Caki2 (cell line): ENCODE measurements at regions not wholly inside any gene's neighbourhood (a gene's known extent, or its start where the extent isn't known, plus 50 kb on each side); places are given as distances from the start of the nearest gene placed in this dataset.
A peak's percentile ranks its signal among the peaks of the same experiment; 100 is the strongest.
"Not testable (repeated sequence)": the region's sequence is repeated elsewhere in the genome, so short reads cannot be mapped to it uniquely, and the experiment has no call there.

Experiments
- DNase-seq: peaks from one replicate; pipeline ENCODE4 v3.0.0-alpha.2; 2015; ENCODE audit warnings: low read depth
- in situ Hi-C: cut with HindIII; loops from 2 replicates; pipeline ENCODE4 v1.10.0; 2016; ENCODE audit warnings: low sequenced_read_pairs, low pct_unique_long_range_greater_than_20kb, mixed read lengths

DNA sequence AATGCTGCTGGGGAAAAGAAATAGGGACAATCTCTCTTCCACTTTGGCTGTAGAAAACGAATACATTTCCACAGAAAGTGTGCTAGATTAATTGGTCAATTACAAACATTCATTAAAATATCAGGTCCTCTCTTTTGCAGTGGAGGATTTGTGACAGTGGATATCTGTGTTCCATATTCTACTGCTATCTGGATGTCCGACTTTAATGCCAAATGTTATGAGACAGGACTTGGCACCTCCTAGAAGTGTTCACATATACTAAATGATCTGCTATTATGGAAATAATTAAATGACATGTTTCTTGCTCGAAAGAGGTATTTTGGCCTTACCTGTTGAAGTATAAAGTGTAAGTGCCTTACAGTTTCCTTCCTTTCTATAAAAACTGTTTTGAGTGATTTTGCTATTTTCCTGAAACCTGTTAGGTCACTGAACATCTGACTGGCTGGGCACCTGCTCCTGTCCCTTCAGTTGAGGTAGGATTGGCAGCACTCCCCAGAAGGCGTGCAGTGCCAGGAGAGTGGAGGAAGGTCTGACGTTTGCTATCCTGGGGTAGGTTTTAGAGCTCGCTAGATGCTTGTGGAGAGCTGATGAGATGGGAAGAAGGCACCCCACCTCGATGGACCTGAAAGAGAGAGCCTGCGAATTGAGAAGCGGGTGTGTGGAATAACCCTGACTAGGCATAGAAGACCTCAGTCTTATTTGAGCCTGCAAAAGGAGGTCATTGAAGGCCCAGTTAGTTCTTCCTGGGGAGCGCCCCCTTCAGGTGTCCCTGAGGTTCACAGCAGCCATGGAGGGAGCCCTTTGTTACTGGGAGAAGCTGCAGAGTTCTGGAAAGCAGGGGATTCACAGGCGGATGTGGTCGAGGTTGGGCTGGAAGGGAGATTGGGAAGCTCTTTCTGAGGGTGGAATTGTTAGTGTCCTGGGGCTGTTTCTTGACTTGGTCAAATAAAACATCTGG, 159.4 kb upstream of the ZNF267 start:
- in situ Hi-C loops, result no loop called here
- DNase-seq, result peak; percentile 22

DNA sequence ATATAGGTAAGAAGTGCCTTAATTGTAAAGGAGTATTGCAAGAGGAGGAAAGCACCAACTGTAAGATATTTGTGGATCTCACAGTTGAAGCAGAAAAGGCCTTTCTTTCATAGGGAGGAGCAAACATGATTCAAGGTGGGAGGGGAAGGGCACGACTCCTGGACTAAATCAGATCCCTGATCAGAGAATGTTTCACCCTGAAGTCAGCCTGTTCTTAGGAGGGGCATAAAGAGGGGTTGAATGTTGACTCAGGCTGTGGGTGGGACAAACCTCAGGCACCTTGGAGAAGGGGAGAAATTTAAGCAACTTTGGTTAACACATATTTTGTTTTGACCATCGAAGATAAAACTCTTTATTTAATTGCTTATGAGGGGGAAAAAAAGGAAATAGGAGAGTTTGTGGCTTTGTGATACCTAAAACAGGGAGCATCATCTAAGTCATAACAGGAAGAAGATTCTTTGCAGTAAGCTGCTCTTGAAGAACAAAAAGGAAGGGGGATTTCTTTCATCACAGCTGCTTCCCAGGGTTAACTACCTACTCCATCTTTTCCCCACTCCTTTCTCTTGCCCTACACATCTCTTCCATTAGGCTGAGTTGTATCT, 158.6 kb upstream of the ZNF267 start:
- in situ Hi-C loops, result no loop called here
- DNase-seq, result no peak

DNA sequence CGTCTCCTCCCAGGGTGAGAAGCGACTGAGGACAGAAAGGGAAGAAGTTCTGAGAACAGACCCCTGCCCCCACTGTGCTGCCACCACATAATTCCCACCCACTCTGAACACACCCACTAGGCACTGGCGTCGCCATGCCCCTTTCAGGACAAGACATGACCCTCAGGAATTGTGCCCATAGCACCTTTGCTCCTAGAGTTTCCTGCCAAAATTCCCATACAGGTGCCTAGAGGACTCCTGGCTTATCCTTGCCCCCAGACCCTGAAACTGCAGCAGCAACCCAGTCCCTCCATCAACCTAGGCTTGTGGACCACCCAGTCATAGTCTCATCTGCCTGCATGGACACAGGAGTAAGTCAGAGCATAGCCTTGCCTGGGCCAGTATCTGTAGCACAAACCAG, 157.7 kb upstream of the ZNF267 start:
- in situ Hi-C loops, result no loop called here
- no peak for DNase-seq

DNA sequence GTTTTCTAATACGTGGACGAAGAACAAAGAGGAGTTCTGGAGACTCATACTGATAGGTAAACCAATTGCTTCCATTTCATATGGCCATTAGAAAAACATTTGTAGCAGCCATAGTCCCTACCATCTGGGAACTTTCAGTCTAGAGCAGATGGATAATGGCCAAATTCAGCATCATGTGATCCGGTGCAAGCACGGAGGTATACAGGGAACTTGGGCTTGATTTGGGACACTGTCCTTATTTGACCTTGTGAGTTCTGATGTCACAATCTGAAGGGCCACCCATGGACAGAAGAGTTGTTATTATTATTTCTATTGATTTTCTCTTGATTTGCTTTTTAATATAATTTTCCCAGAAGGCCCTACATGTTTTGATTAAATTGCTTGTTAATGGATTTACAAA, 154.6 kb upstream of the ZNF267 start:
- in situ Hi-C loops, result no loop called here
- DNase-seq, result no peak

DNA sequence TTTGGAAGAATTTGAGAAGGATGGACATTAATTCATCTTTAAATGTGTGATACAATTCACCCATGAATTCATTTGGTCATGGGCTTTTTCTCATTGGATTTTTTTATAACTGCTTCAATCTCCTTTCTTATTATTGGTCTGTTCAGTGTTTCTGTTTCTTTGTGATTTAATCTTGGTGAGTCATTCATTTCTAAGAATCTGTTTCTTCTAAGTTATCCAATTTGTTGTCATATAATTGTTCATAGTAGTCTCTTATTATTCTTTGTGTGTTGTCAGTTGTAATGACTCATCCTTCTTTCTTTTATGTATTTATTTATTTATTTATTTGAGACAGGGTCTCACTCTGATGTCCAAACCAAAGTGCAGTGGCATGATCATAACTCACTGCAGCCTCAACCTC, 146.1 kb upstream of the ZNF267 start:
- DNase-seq, result no peak
- in situ Hi-C loops, result no loop called here

DNA sequence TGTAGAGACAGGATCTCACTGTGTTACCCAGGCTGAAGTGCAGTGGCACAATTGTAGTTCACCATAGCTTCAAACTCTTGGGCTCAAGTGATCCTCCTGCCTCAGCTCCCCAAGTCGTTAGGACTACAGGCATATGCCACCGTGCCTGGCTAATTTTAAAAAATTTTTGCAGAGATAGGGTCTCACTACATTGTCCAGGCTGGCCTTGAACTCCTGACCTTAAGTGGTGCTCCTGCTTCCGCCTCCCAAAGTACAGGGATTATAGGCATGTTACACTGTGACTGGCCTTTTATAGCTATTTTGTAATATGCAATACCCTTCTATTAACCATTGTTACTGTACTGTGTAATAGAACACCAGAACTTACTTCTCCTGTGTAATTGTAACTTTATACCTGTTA, 139.3 kb upstream of the ZNF267 start:
- in situ Hi-C loops, result no loop called here
- no peak for DNase-seq

DNA sequence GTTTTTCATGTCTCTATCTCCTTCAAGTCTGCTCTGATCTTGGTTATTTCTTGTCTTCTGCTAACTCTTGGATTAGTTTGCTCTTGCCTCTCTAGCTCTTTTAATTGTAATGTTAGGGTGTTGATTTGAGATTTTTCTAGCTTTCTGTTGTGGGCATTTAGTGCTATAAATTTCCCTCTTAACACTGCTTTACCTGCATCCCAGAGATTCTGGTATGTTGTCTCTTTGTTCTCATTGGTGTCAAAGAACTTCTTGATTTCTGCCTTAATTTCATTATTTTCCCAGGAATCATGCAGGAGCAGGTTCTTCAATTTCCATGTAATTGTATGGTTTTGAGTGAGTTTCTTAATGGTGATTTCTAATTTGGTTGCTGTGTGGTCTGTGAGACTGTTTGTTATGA, 128.5 kb upstream of the ZNF267 start:
- in situ Hi-C loops, DNase-seq: not testable (repeated sequence)

DNA sequence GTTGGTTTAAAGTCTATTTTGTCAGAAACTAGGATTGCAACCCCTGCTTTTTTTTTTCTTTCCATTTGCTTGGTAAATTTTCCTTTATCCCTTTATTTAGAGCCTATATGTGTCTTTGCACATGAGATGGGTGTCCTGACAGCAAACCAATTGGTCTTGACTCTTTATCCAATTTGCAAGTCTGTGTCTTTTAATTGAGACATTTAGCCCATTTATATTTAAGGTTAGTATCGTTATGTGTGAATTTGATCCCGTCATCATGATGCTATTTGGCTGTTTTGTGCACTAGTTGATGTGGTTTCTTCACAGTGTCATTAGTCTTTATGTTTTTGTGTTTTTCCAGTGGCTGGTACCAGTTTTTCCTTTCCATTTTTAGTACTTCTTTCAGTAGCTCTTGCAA, 127.7 kb upstream of the ZNF267 start:
- no peak for DNase-seq
- in situ Hi-C loops, result no loop called here

DNA sequence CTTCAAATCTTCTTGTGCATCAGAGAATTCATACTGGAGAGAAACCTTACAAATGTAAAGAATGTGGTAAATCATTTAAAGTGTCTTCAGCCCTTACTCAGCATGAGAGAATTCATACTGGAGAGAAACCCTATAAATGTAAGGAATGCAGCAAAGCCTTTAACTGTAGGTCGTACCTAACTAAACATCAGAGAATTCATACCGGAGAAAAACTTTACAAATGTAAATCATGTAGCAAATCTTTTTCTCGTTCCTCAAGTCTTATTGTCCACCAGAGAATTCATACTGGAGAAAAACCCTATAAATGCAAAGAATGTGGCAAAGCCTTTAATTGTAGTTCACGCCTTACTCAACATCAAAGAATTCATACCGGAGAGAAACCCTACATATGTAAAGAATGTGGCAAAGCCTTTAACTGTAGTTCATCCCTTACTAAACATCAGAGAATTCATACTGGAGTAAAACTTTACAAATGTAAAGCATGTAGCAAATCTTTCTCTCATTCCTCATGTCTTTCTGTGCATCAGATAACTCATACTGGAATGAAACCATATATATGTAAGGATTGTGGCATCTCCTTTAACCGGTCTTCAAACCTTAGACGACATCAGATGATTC, 118.5 kb upstream of the ZNF267 start:
- no peak for DNase-seq
- in situ Hi-C loops, result no loop called here

DNA sequence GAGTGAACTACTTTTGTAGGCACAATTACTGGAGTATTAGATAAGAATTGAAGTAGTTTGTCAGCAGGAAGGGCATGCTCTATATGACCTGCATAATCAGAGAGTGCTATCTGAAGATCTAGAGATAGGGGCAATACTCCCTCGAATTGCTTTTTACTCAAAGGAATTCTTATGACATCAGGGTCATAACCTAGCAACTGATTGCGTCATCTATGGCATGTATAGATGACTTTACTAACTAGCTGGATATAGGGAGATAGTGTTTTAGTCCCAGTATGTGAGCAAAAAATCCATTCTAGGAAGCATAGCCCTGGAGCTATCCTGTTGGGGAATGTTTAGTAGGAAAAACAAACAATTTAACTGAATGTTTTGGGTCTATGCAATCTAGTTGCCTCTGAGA, 109.5 kb upstream of the ZNF267 start:
- no peak for DNase-seq
- in situ Hi-C loops, result no loop called here

DNA sequence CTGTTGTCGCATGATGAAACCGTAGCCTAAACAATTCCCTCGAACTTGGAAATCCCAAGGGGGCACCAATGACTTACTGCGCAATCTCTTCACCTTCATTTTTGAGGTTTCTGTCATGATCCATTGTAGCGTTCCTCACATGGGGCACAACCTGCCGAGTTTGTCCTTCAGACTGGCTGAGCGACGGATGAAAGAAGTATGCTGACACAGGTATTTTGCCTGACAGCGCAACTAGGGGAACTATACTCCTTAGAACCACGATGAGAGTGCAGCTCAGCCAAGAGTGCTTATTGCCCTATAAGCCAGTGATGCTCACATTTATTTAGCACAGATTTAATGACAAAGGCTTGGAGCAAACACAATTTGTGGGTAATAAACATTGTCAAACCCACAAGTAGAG, 106.3 kb upstream of the ZNF267 start:
- in situ Hi-C loops, result no loop called here
- DNase-seq, result no peak

DNA sequence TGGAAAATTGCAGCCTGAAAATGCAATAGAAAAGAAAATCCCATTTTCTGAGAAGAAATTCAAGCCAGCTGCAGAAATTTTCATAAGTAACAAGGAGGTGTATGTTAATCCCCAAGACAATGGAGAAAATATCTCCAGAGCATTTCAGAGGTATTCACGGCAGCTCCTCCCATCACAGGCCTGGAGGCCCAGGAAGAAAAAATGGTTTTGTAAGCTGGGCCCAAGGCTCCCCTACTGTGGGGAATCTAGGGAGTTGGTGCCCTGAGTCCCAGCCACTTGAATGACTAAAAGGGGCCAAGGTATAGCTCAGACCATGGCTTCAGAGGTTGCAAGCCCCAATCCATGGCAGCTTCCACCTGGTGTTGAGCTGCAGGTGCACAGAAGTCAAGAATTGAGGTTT, 93.3 kb upstream of the ZNF267 start:
- in situ Hi-C loops, result no loop called here
- no peak for DNase-seq

DNA sequence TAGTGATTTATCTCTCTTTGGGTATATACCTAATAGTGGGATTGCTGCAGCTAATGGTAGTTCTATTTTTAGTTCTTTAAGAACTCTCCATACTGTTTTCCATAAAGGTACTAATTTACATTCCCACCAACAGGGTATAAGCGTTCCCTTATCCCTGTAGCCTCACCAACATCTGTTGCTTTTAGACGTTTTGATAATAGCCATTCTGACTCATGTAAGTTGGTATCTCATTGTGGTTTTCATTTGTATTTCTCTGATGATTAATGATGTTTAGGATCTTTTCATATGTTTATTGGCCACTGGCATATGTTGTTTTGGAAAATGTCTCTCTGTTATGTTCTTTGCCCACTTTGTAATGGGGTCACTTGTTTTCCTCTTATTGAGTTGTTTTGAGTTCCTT, 88.5 kb upstream of the ZNF267 start:
- in situ Hi-C loops, result no loop called here
- no peak for DNase-seq

DNA sequence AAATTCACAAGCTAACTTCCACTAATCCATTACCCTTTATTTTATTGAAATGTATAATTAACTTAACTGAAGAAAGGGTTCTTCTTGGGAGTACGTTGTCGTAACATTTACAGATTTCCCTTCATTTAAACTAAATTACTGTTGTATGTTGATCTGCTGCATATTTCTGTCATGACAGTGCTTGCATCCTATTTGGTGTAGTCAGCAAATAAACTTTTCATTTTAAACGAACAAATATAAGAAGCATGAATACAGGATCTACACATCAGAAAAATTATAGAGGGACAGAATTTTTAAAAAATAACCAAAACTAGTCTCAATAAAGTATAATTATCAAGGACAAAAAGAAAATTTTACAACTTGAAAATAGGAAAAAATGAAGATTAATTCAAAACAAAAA, 66.5 kb upstream of the ZNF267 start:
- no peak for DNase-seq
- in situ Hi-C loops, result no loop called here

DNA sequence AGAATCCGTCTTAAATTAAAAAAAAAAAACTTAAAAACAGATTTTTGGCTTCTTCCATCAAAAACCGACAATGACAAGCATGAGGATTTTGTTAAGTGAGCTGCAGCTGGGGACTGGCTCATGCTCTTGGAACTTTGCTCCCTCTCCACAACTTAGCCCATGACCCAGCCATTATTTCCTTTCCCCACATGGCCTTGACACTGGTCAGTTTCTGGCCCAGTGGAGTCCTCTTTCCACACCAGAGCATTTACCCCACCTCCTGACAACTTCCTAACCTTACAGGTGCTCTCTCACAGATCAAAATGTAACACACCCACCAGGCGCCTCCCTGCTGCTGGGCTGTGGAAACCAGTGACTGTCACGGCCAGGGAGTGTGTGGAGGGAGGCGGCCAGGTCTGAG, 62.7 kb upstream of the ZNF267 start:
- in situ Hi-C loops, result no loop called here
- no peak for DNase-seq

DNA sequence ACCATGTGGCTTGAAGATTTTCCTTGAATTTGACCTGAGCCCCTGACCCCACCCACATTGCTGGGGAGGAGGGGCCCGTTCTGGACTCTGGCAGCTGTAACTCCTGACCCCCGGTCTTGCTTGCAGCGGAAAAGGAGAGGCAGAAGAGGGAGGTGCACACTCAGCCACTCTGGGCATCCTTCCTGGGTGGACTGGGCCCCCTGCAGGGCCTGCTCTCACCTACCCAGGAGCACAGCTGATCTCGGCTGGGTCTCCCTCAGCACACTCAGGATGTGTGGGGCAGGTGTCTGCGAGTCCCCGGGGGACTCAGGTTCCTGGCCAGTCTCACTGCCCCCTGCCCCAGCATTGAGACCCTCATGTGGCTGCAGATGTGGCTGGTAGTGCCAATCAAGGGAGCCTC, 57.5 kb upstream of the ZNF267 start:
- in situ Hi-C loops, result not testable (repeated sequence)

DNA sequence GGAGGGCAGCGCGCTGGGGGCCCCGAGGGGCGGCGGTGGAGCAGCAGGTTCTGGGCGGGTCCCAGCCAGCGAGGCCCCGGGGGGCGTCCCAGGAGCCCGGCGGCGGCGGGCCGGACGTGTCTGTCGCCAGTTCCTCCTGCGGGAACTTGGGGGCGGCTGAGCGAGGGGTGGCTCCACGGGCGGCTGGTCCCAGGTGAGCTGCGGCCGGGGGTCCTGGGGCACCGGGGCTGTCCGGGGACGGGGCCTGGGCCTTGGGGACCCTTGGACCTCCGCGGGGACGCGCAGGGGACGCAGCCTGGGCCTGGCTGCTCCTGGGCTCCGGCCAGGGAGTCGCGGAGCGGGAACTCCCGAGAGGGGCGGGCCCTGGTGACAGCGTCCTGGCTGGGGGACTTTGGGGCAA, 54.2 kb upstream of the ZNF267 start:
- in situ Hi-C loops, result no loop called here
- no peak for DNase-seq

More for the DNA sequence above, 57.5 kb upstream of the ZNF267 start:
- not testable (repeated sequence) for DNase-seq

DNA sequence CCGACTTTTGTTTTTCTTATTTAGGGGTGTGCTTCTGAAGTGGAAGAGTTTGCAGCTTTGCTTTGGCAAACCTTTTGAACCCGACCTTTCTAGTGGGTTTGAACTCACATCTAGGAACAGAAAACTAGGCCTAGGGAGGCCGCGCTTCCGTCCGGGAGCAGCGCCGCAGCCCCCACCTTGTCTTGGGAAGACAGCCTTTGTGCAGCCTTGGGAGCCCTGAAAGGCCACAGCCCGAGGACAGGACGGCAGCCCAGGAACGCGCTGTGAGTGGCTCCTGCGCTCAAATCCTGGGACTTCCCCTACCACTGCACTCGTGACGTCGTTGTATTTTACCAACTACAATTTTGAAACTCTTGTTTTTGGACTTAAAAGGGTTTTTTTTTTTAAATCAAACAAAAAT, 53.7 kb upstream of the ZNF267 start:
- no peak for DNase-seq
- in situ Hi-C loops, result no loop called here
